Neural progenitor cell (in vitro differentiated cells): ENCODE measurements at regions not wholly inside any gene's neighbourhood (a gene's known extent, or its start where the extent isn't known, plus 50 kb on each side); places are given as distances from the start of the nearest gene placed in this dataset.

Experiments
- EZH2 ChIP-seq: fragments of 200-600 bp; sonication (generic); IDR thresholded peaks from 2 replicates; pipeline ENCODE4 v1.6.1; 2017; ENCODE audit warnings: antibody characterized with exemption, mild to moderate bottlenecking, moderate library complexity
- EZH2phosphoT487 ChIP-seq: fragments of 200-600 bp; sonication (generic); IDR thresholded peaks from 2 replicates; pipeline ENCODE4 v1.6.1; 2017; ENCODE audit warnings: antibody characterized with exemption
- TF ChIP-seq, protein P1 (sequence below): fragments of 200-600 bp; sonication (generic); IDR thresholded peaks from 2 replicates; pipeline ENCODE4 v1.5.1; 2017; ENCODE audit warnings: antibody characterized with exemption, mild to moderate bottlenecking

DNA sequence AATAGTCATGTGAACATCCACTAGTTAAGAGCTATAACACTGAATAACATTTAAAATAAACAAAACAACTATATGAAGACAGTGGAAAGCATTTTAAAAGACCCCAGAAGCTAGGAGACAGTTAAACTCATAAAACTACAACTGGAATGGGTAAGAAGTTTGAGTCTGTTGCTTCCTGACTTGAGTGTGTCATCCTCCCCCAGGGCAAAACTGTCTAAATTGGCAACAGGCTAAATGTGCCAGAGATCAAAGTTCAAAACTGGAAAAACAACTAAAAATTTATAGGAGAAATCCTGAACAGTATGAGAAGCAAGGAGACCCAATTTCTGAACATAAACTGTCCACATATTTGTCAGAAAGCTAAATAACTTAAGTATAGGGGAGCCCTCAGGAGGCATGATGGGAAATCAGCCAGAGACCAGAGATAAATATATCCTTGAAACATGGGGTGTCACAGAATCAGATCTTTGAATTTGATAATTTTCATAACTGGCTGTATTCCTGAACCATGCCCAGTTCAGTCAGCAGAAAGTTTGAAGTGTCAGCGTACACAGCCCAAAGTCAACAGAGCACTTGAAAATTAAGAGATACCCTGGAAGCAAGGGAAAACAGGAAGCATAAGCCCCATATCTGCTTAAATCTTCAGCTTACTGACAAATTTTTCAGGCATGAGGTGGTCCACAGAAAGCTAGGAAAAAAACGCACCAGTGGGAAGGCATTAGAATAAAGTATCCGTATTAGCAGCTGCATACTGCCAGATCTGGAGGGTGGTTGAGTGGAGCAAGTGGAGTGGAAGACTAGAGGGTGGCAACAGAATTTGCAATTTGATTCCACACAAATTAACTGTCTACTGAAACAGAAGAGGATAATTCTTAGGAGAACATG, 516.1 kb upstream of the MAN1A1 start:
- TF ChIP-seq EZH2 (no peak), EZH2phosphoT487 (no peak)
- TF ChIP-seq, protein P1, sequence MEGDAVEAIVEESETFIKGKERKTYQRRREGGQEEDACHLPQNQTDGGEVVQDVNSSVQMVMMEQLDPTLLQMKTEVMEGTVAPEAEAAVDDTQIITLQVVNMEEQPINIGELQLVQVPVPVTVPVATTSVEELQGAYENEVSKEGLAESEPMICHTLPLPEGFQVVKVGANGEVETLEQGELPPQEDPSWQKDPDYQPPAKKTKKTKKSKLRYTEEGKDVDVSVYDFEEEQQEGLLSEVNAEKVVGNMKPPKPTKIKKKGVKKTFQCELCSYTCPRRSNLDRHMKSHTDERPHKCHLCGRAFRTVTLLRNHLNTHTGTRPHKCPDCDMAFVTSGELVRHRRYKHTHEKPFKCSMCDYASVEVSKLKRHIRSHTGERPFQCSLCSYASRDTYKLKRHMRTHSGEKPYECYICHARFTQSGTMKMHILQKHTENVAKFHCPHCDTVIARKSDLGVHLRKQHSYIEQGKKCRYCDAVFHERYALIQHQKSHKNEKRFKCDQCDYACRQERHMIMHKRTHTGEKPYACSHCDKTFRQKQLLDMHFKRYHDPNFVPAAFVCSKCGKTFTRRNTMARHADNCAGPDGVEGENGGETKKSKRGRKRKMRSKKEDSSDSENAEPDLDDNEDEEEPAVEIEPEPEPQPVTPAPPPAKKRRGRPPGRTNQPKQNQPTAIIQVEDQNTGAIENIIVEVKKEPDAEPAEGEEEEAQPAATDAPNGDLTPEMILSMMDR: no peak
